ENCODE measurements at regions not wholly inside any gene's neighbourhood (a gene's known extent, or its start where the extent isn't known, plus 50 kb on each side); places are given as distances from the start of the nearest gene placed in this dataset.

- TF ChIP-seq CTCF (IDR thresholded peaks at IDR 0.05) (no peak), POLR2A (IDR thresholded peaks at IDR 0.05) (no peak)
Observed at GRCh38 chr1:233491953-233492620, 121.8 kb upstream of the KCNK1 start.

Data from body of pancreas (tissue), 4 donors.